ENCODE measurements at regions not wholly inside any gene's neighbourhood (a gene's known extent, or its start where the extent isn't known, plus 50 kb on each side); places are given as distances from the start of the nearest gene placed in this dataset.

GRCh38 chr2:75315436-75315835, 116.1 kb upstream of the TACR1 start:
- TF ChIP-seq, protein P1, sequence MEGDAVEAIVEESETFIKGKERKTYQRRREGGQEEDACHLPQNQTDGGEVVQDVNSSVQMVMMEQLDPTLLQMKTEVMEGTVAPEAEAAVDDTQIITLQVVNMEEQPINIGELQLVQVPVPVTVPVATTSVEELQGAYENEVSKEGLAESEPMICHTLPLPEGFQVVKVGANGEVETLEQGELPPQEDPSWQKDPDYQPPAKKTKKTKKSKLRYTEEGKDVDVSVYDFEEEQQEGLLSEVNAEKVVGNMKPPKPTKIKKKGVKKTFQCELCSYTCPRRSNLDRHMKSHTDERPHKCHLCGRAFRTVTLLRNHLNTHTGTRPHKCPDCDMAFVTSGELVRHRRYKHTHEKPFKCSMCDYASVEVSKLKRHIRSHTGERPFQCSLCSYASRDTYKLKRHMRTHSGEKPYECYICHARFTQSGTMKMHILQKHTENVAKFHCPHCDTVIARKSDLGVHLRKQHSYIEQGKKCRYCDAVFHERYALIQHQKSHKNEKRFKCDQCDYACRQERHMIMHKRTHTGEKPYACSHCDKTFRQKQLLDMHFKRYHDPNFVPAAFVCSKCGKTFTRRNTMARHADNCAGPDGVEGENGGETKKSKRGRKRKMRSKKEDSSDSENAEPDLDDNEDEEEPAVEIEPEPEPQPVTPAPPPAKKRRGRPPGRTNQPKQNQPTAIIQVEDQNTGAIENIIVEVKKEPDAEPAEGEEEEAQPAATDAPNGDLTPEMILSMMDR (IDR thresholded peaks at IDR 0.05): no peak
- no peak for TF ChIP-seq EZH2 (IDR thresholded peaks at IDR 0.05)

Data from neural progenitor cell (in vitro differentiated cells).